ENCODE measurements at regions not wholly inside any gene's neighbourhood (a gene's known extent, or its start where the extent isn't known, plus 50 kb on each side); places are given as distances from the start of the nearest gene placed in this dataset.
A peak's percentile ranks its signal among the peaks of the same experiment; 100 is the strongest.

DNA sequence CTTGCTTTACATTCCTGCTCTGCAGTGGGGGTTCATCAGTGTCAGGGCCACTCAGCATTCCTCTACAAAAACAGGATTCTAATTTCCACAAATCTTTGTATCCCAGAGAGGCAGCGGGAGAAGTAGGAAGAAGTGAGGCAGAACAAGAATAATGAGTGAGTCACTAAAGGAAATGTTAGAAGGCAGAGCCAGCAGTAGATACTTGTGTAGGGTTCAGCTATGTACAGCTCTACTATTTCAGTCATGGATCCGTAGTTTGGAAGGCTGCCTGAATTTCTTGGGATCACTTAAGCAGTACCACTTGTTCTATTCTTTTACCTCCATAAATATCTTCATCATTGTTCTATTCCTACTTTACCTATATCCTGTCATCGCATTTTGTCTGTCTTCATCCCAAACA, 246.3 kb upstream of the TLE4 start:
- H3K4me3 Mint-ChIP-seq, result no peak overlapping the region
- no peaks in the 10 kb centered on the region for H3K27me3 ChIP-seq
- no peaks in the 10 kb centered on the region for H3K4me1 Mint-ChIP-seq
- no peaks in the 10 kb centered on the region for H3K9me3 ChIP-seq (ENCODE audit: low read depth)
- H3K4me2 ChIP-seq, result no peak overlapping the region
- no peaks in the 10 kb centered on the region for H3K9me3 Mint-ChIP-seq
- no peaks in the 10 kb centered on the region for H3K36me3 Mint-ChIP-seq
- no peaks in the 10 kb centered on the region for H4K20me1 ChIP-seq (ENCODE audit: low read depth)
- no peaks in the 10 kb centered on the region for H3K36me3 ChIP-seq
- H3K4me1 ChIP-seq, result no peaks in the 10 kb centered on the region
- H3K79me2 ChIP-seq (ENCODE audit: low read depth), result no peaks in the 10 kb centered on the region
- no peaks in the 10 kb centered on the region for H3F3A ChIP-seq (ENCODE audit: low read depth)
- H3K4me3 ChIP-seq, result no peak overlapping the region
- TF ChIP-seq, protein P1, sequence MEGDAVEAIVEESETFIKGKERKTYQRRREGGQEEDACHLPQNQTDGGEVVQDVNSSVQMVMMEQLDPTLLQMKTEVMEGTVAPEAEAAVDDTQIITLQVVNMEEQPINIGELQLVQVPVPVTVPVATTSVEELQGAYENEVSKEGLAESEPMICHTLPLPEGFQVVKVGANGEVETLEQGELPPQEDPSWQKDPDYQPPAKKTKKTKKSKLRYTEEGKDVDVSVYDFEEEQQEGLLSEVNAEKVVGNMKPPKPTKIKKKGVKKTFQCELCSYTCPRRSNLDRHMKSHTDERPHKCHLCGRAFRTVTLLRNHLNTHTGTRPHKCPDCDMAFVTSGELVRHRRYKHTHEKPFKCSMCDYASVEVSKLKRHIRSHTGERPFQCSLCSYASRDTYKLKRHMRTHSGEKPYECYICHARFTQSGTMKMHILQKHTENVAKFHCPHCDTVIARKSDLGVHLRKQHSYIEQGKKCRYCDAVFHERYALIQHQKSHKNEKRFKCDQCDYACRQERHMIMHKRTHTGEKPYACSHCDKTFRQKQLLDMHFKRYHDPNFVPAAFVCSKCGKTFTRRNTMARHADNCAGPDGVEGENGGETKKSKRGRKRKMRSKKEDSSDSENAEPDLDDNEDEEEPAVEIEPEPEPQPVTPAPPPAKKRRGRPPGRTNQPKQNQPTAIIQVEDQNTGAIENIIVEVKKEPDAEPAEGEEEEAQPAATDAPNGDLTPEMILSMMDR (IDR thresholded peaks at IDR 0.05), result no peak
- TF ChIP-seq EZH2 (IDR thresholded peaks at IDR 0.05) (no peak), EZH2phosphoT487 (IDR thresholded peaks at IDR 0.05) (no peak)
- no peak for DNase-seq (ENCODE audit: low spot score)
- no peak overlapping the region for H2AFZ ChIP-seq (replicated peaks)
- H3K27me3 Mint-ChIP-seq (ENCODE audit: insufficient read depth, low read depth), result no peaks in the 10 kb centered on the region
- no peak overlapping the region for H3K27ac ChIP-seq
- H3K9ac ChIP-seq, result no peak overlapping the region
- no peak overlapping the region for H3K27ac Mint-ChIP-seq

DNA sequence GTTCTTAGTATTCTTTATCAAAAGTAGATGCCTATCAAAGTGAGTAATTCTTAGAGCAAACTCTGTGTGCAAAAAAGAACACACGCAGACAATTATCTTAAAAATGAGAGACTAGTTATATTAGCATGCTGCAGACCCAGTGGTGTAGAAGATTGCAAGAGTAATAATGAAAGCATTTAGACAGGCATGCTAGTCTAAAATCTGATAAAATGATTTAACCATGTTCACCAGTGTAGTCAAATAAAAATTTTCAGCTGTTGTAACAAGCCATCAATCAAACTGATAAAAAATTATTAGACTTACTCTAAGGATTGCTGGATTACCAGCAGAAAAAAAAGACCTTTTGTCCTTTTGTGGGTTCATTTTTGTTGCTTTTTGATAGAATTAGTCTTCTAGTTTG, 241.9 kb upstream of the TLE4 start:
- no peaks in the 10 kb centered on the region for H3K9me3 ChIP-seq (ENCODE audit: low read depth)
- H3K9ac ChIP-seq, result no peak overlapping the region
- no peaks in the 10 kb centered on the region for H3F3A ChIP-seq (ENCODE audit: low read depth)
- no peaks in the 10 kb centered on the region for H4K20me1 ChIP-seq (ENCODE audit: low read depth)
- H3K4me2 ChIP-seq, result no peak overlapping the region
- Mint-ChIP-seq H3K9me3 (no peaks in the 10 kb centered on the region), H3K27ac (no peak overlapping the region), H3K36me3 (no peaks in the 10 kb centered on the region), H3K4me1 (peaks cover 4% of the 10 kb centered on the region), H3K27me3 (ENCODE audit: insufficient read depth, low read depth) (no peaks in the 10 kb centered on the region), H3K4me3 (no peak overlapping the region)
- H3K79me2 ChIP-seq (ENCODE audit: low read depth), result no peaks in the 10 kb centered on the region
- no peaks in the 10 kb centered on the region for H3K27me3 ChIP-seq
- peaks cover 11% of the 10 kb centered on the region for H3K4me1 ChIP-seq
- no peak for DNase-seq (ENCODE audit: low spot score)
- H3K27ac ChIP-seq, result no peak overlapping the region
- H3K36me3 ChIP-seq, result no peaks in the 10 kb centered on the region
- TF ChIP-seq, protein P1 (IDR thresholded peaks at IDR 0.05), result no peak
- TF ChIP-seq EZH2phosphoT487 (IDR thresholded peaks at IDR 0.05), result no peak
- TF ChIP-seq EZH2 (IDR thresholded peaks at IDR 0.05), result no peak
- no peak overlapping the region for H2AFZ ChIP-seq (replicated peaks)
- no peak overlapping the region for H3K4me3 ChIP-seq

DNA sequence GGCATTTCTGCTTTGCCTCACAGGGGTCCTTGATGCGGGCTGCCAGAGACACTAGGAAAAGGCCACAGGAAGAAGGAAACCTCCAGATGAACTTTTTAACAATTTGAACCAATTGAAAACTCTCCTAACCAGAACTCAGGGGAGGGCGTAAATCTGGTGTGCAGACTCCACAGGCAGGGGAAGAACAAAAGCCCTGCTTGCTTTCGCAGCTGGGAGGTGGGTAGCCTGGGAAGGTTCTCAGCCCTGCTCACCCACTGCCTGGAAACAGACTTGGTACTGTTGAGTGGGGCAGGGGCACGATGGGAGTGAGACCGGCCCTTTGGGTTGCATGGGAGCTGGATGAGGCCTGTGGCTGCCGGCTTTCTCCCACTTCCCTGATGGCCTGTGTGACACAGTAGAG, 237.8 kb upstream of the TLE4 start:
- Histone ChIP-seq H3K27ac (no peak overlapping the region), H3K36me3 (no peaks in the 10 kb centered on the region), H3K27me3 (no peaks in the 10 kb centered on the region), H3K4me2 (peak overlapping the region; percentile 36), H3K9me3 (ENCODE audit: low read depth) (no peaks in the 10 kb centered on the region), H2AFZ (replicated peaks) (peak overlapping the region; percentile 70), H3K9ac (no peak overlapping the region), H3K4me1 (peaks cover 11% of the 10 kb centered on the region), H3K4me3 (no peak overlapping the region), H3K79me2 (ENCODE audit: low read depth) (no peaks in the 10 kb centered on the region), H4K20me1 (ENCODE audit: low read depth) (no peaks in the 10 kb centered on the region), H3F3A (ENCODE audit: low read depth) (no peaks in the 10 kb centered on the region)
- H3K9me3 Mint-ChIP-seq, result peaks cover 10% of the 10 kb centered on the region
- DNase-seq (ENCODE audit: low spot score), result peak; percentile 10
- H3K27ac Mint-ChIP-seq, result no peak overlapping the region
- H3K4me3 Mint-ChIP-seq, result no peak overlapping the region
- TF ChIP-seq EZH2 (IDR thresholded peaks at IDR 0.05), result no peak
- TF ChIP-seq, protein P1 (IDR thresholded peaks at IDR 0.05), result no peak
- TF ChIP-seq EZH2phosphoT487 (IDR thresholded peaks at IDR 0.05), result no peak
- H3K27me3 Mint-ChIP-seq (ENCODE audit: insufficient read depth, low read depth), result no peaks in the 10 kb centered on the region
- H3K36me3 Mint-ChIP-seq, result peaks cover 2% of the 10 kb centered on the region
- H3K4me1 Mint-ChIP-seq, result peaks cover 4% of the 10 kb centered on the region
